ENCODE measurements at regions not wholly inside any gene's neighbourhood (a gene's known extent, or its start where the extent isn't known, plus 50 kb on each side); places are given as distances from the start of the nearest gene placed in this dataset.

DNA sequence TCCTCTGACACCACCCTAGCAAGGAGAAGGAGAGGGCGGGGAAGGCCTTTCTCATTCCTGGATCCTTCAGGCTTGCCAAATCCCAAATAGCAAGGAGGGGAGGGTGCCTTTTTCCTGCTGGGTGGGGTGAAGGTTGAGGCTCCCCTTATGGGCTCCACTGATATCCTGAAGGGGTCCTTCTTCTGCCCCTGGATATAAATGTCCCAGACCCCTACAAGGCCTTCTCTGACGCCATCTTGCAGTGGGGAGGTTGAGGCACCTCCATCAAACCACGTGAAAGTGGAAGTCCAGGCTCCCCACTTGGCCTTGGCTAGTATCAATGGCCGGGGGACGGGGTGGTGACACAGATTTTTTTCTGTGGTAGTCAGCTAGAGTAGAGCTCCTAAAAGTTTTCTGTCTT lies 371.3 kb downstream of the GLRX3 start:
- H3K4ac ChIP-seq (ENCODE audit: low read depth, low read length) = no peak overlapping the region
- H4K5ac ChIP-seq (ENCODE audit: low read depth, low read length) = no peak overlapping the region
- H3K18ac ChIP-seq (ENCODE audit: low read depth, low read length) = no peak overlapping the region
- dilution Hi-C loops (cut with HindIII; ENCODE audit: low sequenced_read_pairs, unreplicated experiment) (no loop called here), in situ Hi-C loops (cut with MboI; ENCODE audit: low sequenced_read_pairs) (no loop called here), intact Hi-C loops (cut with micrococcal nuclease) (no loop called here)
- H3K27me3 ChIP-seq (ENCODE audit: control insufficient read depth, insufficient read depth, low read length) = no peaks in the 10 kb centered on the region
- no peak overlapping the region for H2BK5ac ChIP-seq (ENCODE audit: low read depth, low read length, poor library complexity, severe bottlenecking)
- H2AFZ ChIP-seq (replicated peaks; ENCODE audit: low read length, poor library complexity) = no peak overlapping the region
- no CpG with 5 or more reads among the region's 5 CpGs for WGBS, 2 experiments (ENCODE audit: extremely low coverage in 2 of 2, insufficient read length in 1 of 2)
- no peak overlapping the region for H3K9ac ChIP-seq (ENCODE audit: low read depth, low read length)
- H4K8ac ChIP-seq (ENCODE audit: low read depth in 2 of 2, low read length in 2 of 2) = no peak overlapping the region
- H2AK5ac ChIP-seq (ENCODE audit: low read depth, low read length) = no peak overlapping the region
- H3K14ac ChIP-seq (replicated peaks; ENCODE audit: low read depth, low read length) = no peak overlapping the region
- POLR2A ChIA-PET (ENCODE audit: unreplicated experiment) = no interaction called here
- ATAC-seq (ENCODE audit: low read depth) (no peak), DNase-seq (no peak)
- CTCF ChIA-PET = no interaction called here
- no peak overlapping the region for H4K91ac ChIP-seq (ENCODE audit: insufficient read depth, low read depth, low read length)
- no peaks in the 10 kb centered on the region for H3K36me3 ChIP-seq (ENCODE audit: control insufficient read depth, insufficient read depth, low read length)
- no TSS peak for BruUV-seq (replicated peaks)
- no peaks in the 10 kb centered on the region for H3K4me1 ChIP-seq (ENCODE audit: control insufficient read depth, insufficient read depth, low read length)
- no peaks in the 10 kb centered on the region for H4K20me1 ChIP-seq (ENCODE audit: insufficient read depth, low read length)
- no peak overlapping the region for H2AK9ac ChIP-seq (replicated peaks; ENCODE audit: low read depth, low read length, poor library complexity)
- H3K27ac ChIP-seq (ENCODE audit: insufficient read depth, low read length) = no peak overlapping the region
- no peak overlapping the region for H2BK120ac ChIP-seq (ENCODE audit: low read depth, low read length)
- H3K9me3 ChIP-seq (ENCODE audit: control insufficient read depth, insufficient read depth, low read length) = peaks cover 38% of the 10 kb centered on the region
- no peak overlapping the region for H3K56ac ChIP-seq (ENCODE audit: extremely low read depth, insufficient read depth, low read length)
- no peak overlapping the region for H2BK15ac ChIP-seq (ENCODE audit: low read depth, low read length)
- no peak overlapping the region for H3K4me2 ChIP-seq (ENCODE audit: low read depth, low read length)
- TF ChIP-seq RFX5 (IDR thresholded peaks at IDR 0.05; ENCODE audit: low read depth, low read length) (no peak), CHD1 (IDR thresholded peaks at IDR 0.05; ENCODE audit: low read depth, low read length) (no peak), NFE2L2 (IDR thresholded peaks at IDR 0.05; ENCODE audit: low read depth, low read length) (no peak), MXI1 (IDR thresholded peaks at IDR 0.05; ENCODE audit: borderline replicate concordance, low read depth, low read length) (no peak), BHLHE40 (IDR thresholded peaks at IDR 0.05; ENCODE audit: low read depth, low read length) (no peak)
- TF ChIP-seq, protein P1, sequence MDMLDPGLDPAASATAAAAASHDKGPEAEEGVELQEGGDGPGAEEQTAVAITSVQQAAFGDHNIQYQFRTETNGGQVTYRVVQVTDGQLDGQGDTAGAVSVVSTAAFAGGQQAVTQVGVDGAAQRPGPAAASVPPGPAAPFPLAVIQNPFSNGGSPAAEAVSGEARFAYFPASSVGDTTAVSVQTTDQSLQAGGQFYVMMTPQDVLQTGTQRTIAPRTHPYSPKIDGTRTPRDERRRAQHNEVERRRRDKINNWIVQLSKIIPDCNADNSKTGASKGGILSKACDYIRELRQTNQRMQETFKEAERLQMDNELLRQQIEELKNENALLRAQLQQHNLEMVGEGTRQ (IDR thresholded peaks at IDR 0.05; ENCODE audit: low read depth, low read length) = no peak
- no peak overlapping the region for H2BK20ac ChIP-seq (ENCODE audit: low read depth, low read length)
- H3K9me1 ChIP-seq (ENCODE audit: insufficient read depth, low read length) = no peaks in the 10 kb centered on the region
- no peak overlapping the region for H3K23ac ChIP-seq (ENCODE audit: low read depth, low read length)
- no peak overlapping the region for H3K4me3 ChIP-seq (ENCODE audit: insufficient read depth, low read depth, low read length)
- no peaks in the 10 kb centered on the region for H3K79me1 ChIP-seq (ENCODE audit: low read depth in 1 of 2, low read length in 2 of 2)
